CD4-positive, alpha-beta memory T cell (primary cell): ENCODE measurements at regions not wholly inside any gene's neighbourhood (a gene's known extent, or its start where the extent isn't known, plus 50 kb on each side); places are given as distances from the start of the nearest gene placed in this dataset.
"Not testable (repeated sequence)": the region's sequence is repeated elsewhere in the genome, so short reads cannot be mapped to it uniquely, and the experiment has no call there.

Source experiments
- CTCF ChIA-PET: fragments of 350-600 bp; sonication (Branson Sonifier 250); formaldehyde crosslinking; loops from one replicate; lab custom pipeline; 2021; ENCODE audit warnings: inconsistent platforms; ENCODE audit not compliant: partially characterized antibody; lab: Charles Lee
- POLR2A ChIA-PET: fragments of 350-600 bp; sonication (Branson Sonifier 250); formaldehyde crosslinking; loops from one replicate; lab custom pipeline; 2021; ENCODE audit not compliant: partially characterized antibody; lab: Charles Lee
- DNase-seq, 5 donors: peaks; one replicate each; pipeline versions ENCODE4 v3.0.0 to v3.0.0-alpha.2; 2020 to 2022; ENCODE audit warnings: mixed read lengths in 1 of 5
- H3K27ac ChIP-seq: one replicate; pipeline ENCODE4 v1.7.0; 2013; ENCODE audit warnings: low read depth, low read length
- H3K27me3 ChIP-seq: 2 replicates; pipeline ENCODE4 v1.7.0; 2013; ENCODE audit warnings: mild to moderate bottlenecking, low read length, moderate library complexity; ENCODE audit not compliant: insufficient read depth
- H3K36me3 ChIP-seq: 2 replicates; pipeline ENCODE4 v1.7.0; 2013; ENCODE audit warnings: mild to moderate bottlenecking, low read length, moderate library complexity; ENCODE audit not compliant: insufficient read depth
- H3K4me1 ChIP-seq: 2 replicates; pipeline ENCODE4 v1.7.0; 2013; ENCODE audit warnings: mild to moderate bottlenecking, low read length, moderate library complexity; ENCODE audit not compliant: insufficient read depth
- H3K4me3 ChIP-seq, 2 donors: one replicate each; pipeline ENCODE4 v1.7.0; 2013; ENCODE audit warnings: low read length in 2 of 2, mild to moderate bottlenecking in 1 of 2
- H3K9me3 ChIP-seq, 2 donors: one replicate each; pipeline ENCODE4 v1.7.0; 2013; ENCODE audit warnings: low read length in 2 of 2, control low read depth in 1 of 2; ENCODE audit not compliant: control insufficient read depth in 1 of 2
- H3K27ac Mint-ChIP-seq, 7 donors: one replicate each; pipeline ENCODE4 v1.8.0; 2020 to 2021; ENCODE audit warnings: mixed read lengths in 7 of 7, mild to moderate bottlenecking in 6 of 7, inconsistent platforms in 3 of 7, moderate library complexity in 3 of 7
- H3K27me3 Mint-ChIP-seq, 2 donors: one replicate each; pipeline ENCODE4 v1.8.0; 2020 to 2021; ENCODE audit warnings: mixed read lengths in 2 of 2
- H3K36me3 Mint-ChIP-seq, 2 donors: one replicate each; pipeline ENCODE4 v1.8.0; 2020 to 2021; ENCODE audit warnings: mixed read lengths in 2 of 2, inconsistent platforms in 1 of 2, mild to moderate bottlenecking in 1 of 2
- H3K4me1 Mint-ChIP-seq, 4 donors: one replicate each; pipeline ENCODE4 v1.8.0; 2020 to 2021; ENCODE audit warnings: mixed read lengths in 4 of 4, mild to moderate bottlenecking in 1 of 4
- H3K4me3 Mint-ChIP-seq, 8 donors: one replicate each; pipeline ENCODE4 v1.8.0; 2020 to 2021; ENCODE audit warnings: mixed read lengths in 8 of 8, mild to moderate bottlenecking in 7 of 8, moderate library complexity in 6 of 8, inconsistent platforms in 3 of 8
- H3K9me3 Mint-ChIP-seq, 8 donors: one replicate each; pipeline ENCODE4 v1.8.0; 2020 to 2021; ENCODE audit warnings: mixed read lengths in 8 of 8, mild to moderate bottlenecking in 5 of 8, inconsistent platforms in 3 of 8, moderate library complexity in 1 of 8
- intact Hi-C: fragments of 100-400 bp; cut with micrococcal nuclease; formaldehyde crosslinking; loops from one replicate; pipeline ENCODE4 v1.15.1; 2023

GRCh38 chr14:21817010-21817409, 143.4 kb upstream of the OR4E1 start:
- H3K27me3 ChIP-seq, H3K36me3 Mint-ChIP-seq, POLR2A ChIA-PET, H3K36me3 ChIP-seq, H3K9me3 ChIP-seq, H3K27ac Mint-ChIP-seq, H3K4me1 ChIP-seq, CTCF ChIA-PET, H3K4me1 Mint-ChIP-seq, H3K4me3 ChIP-seq, intact Hi-C loops, DNase-seq, H3K27ac ChIP-seq, H3K4me3 Mint-ChIP-seq: not testable (repeated sequence)
- H3K27me3 Mint-ChIP-seq, result peaks cover 7 to 11% of the 10 kb centered on the region in 2 donors
- H3K9me3 Mint-ChIP-seq, result peaks cover 0 to 31% (median 20%) of the 10 kb centered on the region in 8 donors

- Histone ChIP-seq H3K4me3 (no peak overlapping the region), H3K9me3 (no peaks in the 10 kb centered on the region), H3K4me1 (no peaks in the 10 kb centered on the region), H3K27me3 (no peaks in the 10 kb centered on the region), H3K36me3 (no peaks in the 10 kb centered on the region), H3K27ac (no peak overlapping the region)
- Mint-ChIP-seq H3K27me3 (peaks cover 18 to 32% of the 10 kb centered on the region in 2 donors), H3K36me3 (no peaks in the 10 kb centered on the region), H3K27ac (no peak overlapping the region), H3K4me3 (no peak overlapping the region), H3K9me3 (peaks cover 0 to 6% (median under 1%) of the 10 kb centered on the region in 8 donors), H3K4me1 (no peaks in the 10 kb centered on the region)
- ChIA-PET CTCF (interaction anchor here (1.4 to 1.5 kb wide), 2 partner anchors 16 to 17 kb away, joined by 3 to 4 read pairs; no protein-coding TSS in a partner anchor), POLR2A (no interaction called here)
- intact Hi-C loops, result no loop called here
- no peak for DNase-seq
These were observed 134.4 kb upstream of the OR4E1 start for GRCh38 chr14:21807975-21808374.

DNA sequence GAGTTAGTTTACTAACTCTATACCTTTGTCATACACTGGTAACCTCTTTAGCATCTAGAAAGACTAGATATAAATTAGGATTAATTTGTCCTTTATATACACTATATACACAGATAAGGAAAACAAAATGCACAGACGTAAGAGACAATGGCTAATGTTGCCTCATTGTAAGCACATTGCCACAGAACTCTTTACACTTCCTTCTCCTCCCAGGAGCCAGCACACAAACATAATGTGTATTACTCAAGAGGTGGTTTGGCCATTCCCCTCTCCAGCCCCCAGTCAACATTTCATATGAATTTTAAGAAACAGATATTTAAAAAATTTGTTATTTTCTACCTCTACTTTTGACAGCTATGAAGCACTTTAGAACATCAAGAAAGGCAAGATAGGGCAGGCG, 131.4 kb upstream of the OR4E1 start:
- peaks cover 4% of the 10 kb centered on the region for H3K27me3 ChIP-seq
- intact Hi-C loops, result no loop called here
- no peaks in the 10 kb centered on the region for H3K4me1 ChIP-seq

DNA sequence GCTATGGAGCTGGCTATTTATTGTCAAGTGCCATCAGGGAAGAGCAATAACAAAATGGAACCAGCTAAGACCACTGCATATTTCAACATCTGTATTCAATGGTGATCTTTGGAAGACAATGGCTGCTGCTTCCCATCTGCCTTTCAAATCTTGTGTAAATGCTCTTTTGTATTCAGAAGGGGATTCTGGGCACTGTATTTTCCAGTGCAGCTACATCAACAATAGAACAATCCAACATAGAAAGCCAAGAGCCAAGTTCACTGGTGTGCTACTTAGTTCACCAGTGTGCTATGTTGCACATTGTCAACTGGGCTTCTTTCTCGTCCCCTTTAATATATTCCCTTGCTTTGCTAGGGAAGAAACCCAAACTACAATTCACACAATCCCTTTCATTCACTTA, 128.8 kb upstream of the OR4E1 start:
- intact Hi-C loops, result no loop called here
- Mint-ChIP-seq H3K36me3 (no peaks in the 10 kb centered on the region), H3K9me3 (peaks cover 0 to 6% (median under 1%) of the 10 kb centered on the region in 8 donors), H3K4me3 (no peak overlapping the region), H3K27me3 (peaks cover 11 to 25% of the 10 kb centered on the region in 2 donors), H3K4me1 (no peaks in the 10 kb centered on the region), H3K27ac (no peak overlapping the region)
- Histone ChIP-seq H3K4me3 (no peak overlapping the region), H3K36me3 (no peaks in the 10 kb centered on the region), H3K9me3 (no peaks in the 10 kb centered on the region), H3K27ac (no peak overlapping the region), H3K27me3 (peaks cover 4% of the 10 kb centered on the region), H3K4me1 (no peaks in the 10 kb centered on the region)
- ChIA-PET POLR2A (interaction anchor here (0.6 kb wide), 1 partner anchor 741 kb away, joined by 3 read pairs; no protein-coding TSS in a partner anchor), CTCF (interaction anchor here (1.9 kb wide), 1 partner anchor 11 kb away, joined by 7 read pairs; no protein-coding TSS in a partner anchor)
- DNase-seq, result no peak

More for the DNA sequence above, 131.4 kb upstream of the OR4E1 start:
- Mint-ChIP-seq H3K27me3 (peaks cover 13 to 29% of the 10 kb centered on the region in 2 donors), H3K27ac (no peak overlapping the region), H3K9me3 (peaks cover 0 to 6% (median under 1%) of the 10 kb centered on the region in 8 donors), H3K4me3 (no peak overlapping the region), H3K36me3 (no peaks in the 10 kb centered on the region), H3K4me1 (no peaks in the 10 kb centered on the region)
- ChIA-PET POLR2A (no interaction called here), CTCF (no interaction called here)
- DNase-seq, result no peak
- Histone ChIP-seq H3K4me3 (no peak overlapping the region), H3K9me3 (no peaks in the 10 kb centered on the region), H3K36me3 (no peaks in the 10 kb centered on the region), H3K27ac (no peak overlapping the region)

DNA sequence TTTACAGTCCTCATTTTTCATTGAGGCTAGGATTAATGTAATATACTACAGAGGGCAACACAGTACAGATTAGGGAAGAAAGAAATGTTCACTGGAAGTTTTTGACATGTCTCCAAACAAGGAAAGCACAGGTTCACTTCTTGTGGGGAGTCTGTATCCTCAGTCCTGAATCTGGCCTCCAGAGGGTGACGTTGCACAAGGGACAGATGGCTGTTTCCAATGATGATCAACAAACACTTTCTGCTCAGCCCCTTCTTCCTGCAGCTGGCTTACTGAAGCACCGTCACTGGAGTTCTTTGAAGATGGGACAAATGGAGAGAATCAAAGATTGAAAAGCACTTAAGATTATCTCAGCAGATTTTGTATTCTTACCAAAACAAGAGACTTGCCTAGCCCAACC, 123.3 kb upstream of the OR4E1 start:
- Histone ChIP-seq H3K27me3 (peaks cover 2% of the 10 kb centered on the region), H3K4me1 (no peaks in the 10 kb centered on the region), H3K27ac (no peak overlapping the region), H3K4me3 (no peak overlapping the region), H3K36me3 (no peaks in the 10 kb centered on the region), H3K9me3 (no peaks in the 10 kb centered on the region)
- POLR2A ChIA-PET, result interaction anchor here (0.7 to 2.4 kb wide), 7 partner anchors 704 to 773 kb away, joined by 3 to 17 read pairs (median 4); no protein-coding TSS in a partner anchor
- intact Hi-C loops, result no loop called here
- Mint-ChIP-seq H3K4me3 (peak overlapping the region; percentile 1 to 72 (median 34)), H3K36me3 (peaks cover 0 to 9% of the 10 kb centered on the region in 2 donors), H3K4me1 (peaks cover 0 to 3% (median 0%) of the 10 kb centered on the region in 4 donors), H3K9me3 (peaks cover 0 to 18% (median 14%) of the 10 kb centered on the region in 8 donors), H3K27ac (peak overlapping the region in 4 of 7 donors; percentile 8 to 74 (median 44)), H3K27me3 (peaks cover 9 to 16% of the 10 kb centered on the region in 2 donors)
- peak in 3 of 5 donors; percentile 7 to 18 (median 10) for DNase-seq
- CTCF ChIA-PET, result interaction anchor here (2.9 kb wide), 1 partner anchor 28 kb away, joined by 8 read pairs; no protein-coding TSS in a partner anchor

DNA sequence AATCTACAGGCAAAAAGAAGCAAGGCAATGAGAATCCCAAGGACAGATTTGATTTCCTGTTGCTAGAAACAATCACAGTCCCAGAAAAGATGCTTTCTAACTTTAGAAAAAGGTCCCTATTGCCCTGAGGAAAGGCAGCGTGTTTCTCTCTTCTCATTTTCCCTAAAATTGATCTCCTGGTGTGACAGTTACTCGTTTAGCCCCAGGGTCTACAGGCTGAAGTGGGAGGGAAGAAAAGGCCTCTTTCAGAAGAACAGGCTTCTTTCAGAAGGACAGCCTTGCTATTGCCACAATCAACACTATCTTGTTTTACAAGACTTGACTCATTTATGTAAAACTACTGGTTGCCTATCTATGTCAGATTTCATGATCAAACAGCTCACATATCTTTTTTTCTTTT, 121.8 kb upstream of the OR4E1 start:
- no peak overlapping the region for H3K4me3 Mint-ChIP-seq
- DNase-seq, result no peak
- Histone ChIP-seq H3K36me3 (no peaks in the 10 kb centered on the region), H3K27me3 (no peaks in the 10 kb centered on the region), H3K9me3 (no peaks in the 10 kb centered on the region), H3K4me3 (no peak overlapping the region), H3K4me1 (no peaks in the 10 kb centered on the region), H3K27ac (no peak overlapping the region)
- ChIA-PET POLR2A (no interaction called here), CTCF (interaction anchor here (1.2 kb wide), 1 partner anchor 29 kb away, joined by 3 read pairs; no protein-coding TSS in a partner anchor)
- peaks cover 0 to 18% (median 14%) of the 10 kb centered on the region in 8 donors for H3K9me3 Mint-ChIP-seq
- peaks cover 0 to 6% (median 0%) of the 10 kb centered on the region in 4 donors for H3K4me1 Mint-ChIP-seq
- intact Hi-C loops, result no loop called here
- peaks cover 0 to 9% of the 10 kb centered on the region in 2 donors for H3K36me3 Mint-ChIP-seq
- H3K27ac Mint-ChIP-seq, result no peak overlapping the region
- H3K27me3 Mint-ChIP-seq, result peaks cover 9 to 19% of the 10 kb centered on the region in 2 donors

DNA sequence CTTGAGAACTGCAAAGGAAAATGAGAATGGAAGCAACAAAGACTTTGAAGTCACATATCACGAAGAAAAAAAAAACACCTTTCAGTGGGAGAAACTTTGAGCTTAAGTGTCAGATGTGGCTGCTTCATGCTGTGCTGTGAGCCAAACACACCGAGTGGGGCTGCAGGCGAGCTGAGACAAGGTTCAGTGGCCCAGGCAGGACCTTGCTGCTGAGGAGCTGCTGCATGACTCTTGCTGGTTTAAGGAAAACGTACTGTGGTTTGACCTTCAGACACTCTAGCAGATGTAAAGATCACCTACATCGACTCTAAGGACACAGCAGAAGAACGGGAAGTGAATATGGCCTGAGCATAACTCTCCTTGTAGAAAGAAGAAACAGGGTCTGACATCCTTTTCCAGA, 118.1 kb upstream of the OR4E1 start:
- H3K4me3 Mint-ChIP-seq, result no peak overlapping the region
- peaks cover 0 to 9% of the 10 kb centered on the region in 2 donors for H3K36me3 Mint-ChIP-seq
- Histone ChIP-seq H3K36me3 (no peaks in the 10 kb centered on the region), H3K27me3 (no peaks in the 10 kb centered on the region), H3K27ac (no peak overlapping the region), H3K4me3 (no peak overlapping the region), H3K9me3 (no peaks in the 10 kb centered on the region), H3K4me1 (no peaks in the 10 kb centered on the region)
- no peak for DNase-seq
- H3K9me3 Mint-ChIP-seq, result peaks cover 0 to 18% (median 12%) of the 10 kb centered on the region in 8 donors
- POLR2A ChIA-PET, result no interaction called here
- peaks cover 15 to 19% of the 10 kb centered on the region in 2 donors for H3K27me3 Mint-ChIP-seq
- H3K27ac Mint-ChIP-seq, result peak overlapping the region in 2 of 7 donors; percentile 18 to 32
- H3K4me1 Mint-ChIP-seq, result peaks cover 0 to 6% (median 0%) of the 10 kb centered on the region in 4 donors
- CTCF ChIA-PET, result interaction anchor here (0.8 to 2.1 kb wide), 4 partner anchors 11 to 28 kb away, joined by 3 to 7 read pairs (median 4); no protein-coding TSS in a partner anchor
- intact Hi-C loops, result no loop called here
